GM18511 (cell line): ENCODE measurements at regions not wholly inside any gene's neighbourhood (a gene's known extent, or its start where the extent isn't known, plus 50 kb on each side); places are given as distances from the start of the nearest gene placed in this dataset.

ENCODE experiments used
- ATAC-seq: cut with Tn5 transposase; IDR thresholded peaks from one replicate; pipeline ENCODE4 v1.9.1; 2021; ENCODE audit warnings: mild to moderate bottlenecking, moderate library complexity; ENCODE audit not compliant: unreplicated experiment

- ATAC-seq: no peak
Observed at GRCh38 chr9:13769006-13769405, 489.5 kb upstream of the MPDZ start.

GRCh38 chr9:13762209-13762608, 482.7 kb upstream of the MPDZ start:
- ATAC-seq: no peak

- ATAC-seq: no peak
Observed at GRCh38 chr9:13759551-13759950, 480.1 kb upstream of the MPDZ start.

GRCh38 chr9:13758936-13759335, 479.4 kb upstream of the MPDZ start:
- no peak for ATAC-seq

GRCh38 chr9:13756943-13757342, 477.5 kb upstream of the MPDZ start:
- no peak for ATAC-seq

GRCh38 chr9:13755551-13755950, 476.1 kb upstream of the MPDZ start:
- ATAC-seq: no peak

- ATAC-seq: no peak
Observed at GRCh38 chr9:13750639-13751038, 471.1 kb upstream of the MPDZ start.

GRCh38 chr9:13750061-13750460, 470.6 kb upstream of the MPDZ start:
- ATAC-seq: no peak

GRCh38 chr9:13746876-13747275, 467.4 kb upstream of the MPDZ start:
- no peak for ATAC-seq

- no peak for ATAC-seq
Observed at GRCh38 chr9:13744261-13744901, 464.9 kb upstream of the MPDZ start.

GRCh38 chr9:13737885-13738284, 458.4 kb upstream of the MPDZ start:
- ATAC-seq: no peak

- no peak for ATAC-seq
Observed at GRCh38 chr9:13735181-13735580, 455.7 kb upstream of the MPDZ start.

GRCh38 chr9:13734601-13735000, 455.1 kb upstream of the MPDZ start:
- ATAC-seq: no peak

- ATAC-seq: no peak
Observed at GRCh38 chr9:13732290-13732689, 452.8 kb upstream of the MPDZ start.

GRCh38 chr9:13731637-13732036, 452.1 kb upstream of the MPDZ start:
- ATAC-seq: no peak

- no peak for ATAC-seq
Observed at GRCh38 chr9:13729955-13730354, 450.5 kb upstream of the MPDZ start.

GRCh38 chr9:13728917-13729811, 449.7 kb upstream of the MPDZ start:
- ATAC-seq: no peak

- ATAC-seq: no peak
Observed at GRCh38 chr9:13728131-13728530, 448.6 kb upstream of the MPDZ start.

- ATAC-seq: no peak
Observed at GRCh38 chr9:13726746-13727145, 447.3 kb upstream of the MPDZ start.

- ATAC-seq: no peak
Observed at GRCh38 chr9:13725516-13725915, 446.0 kb upstream of the MPDZ start.

GRCh38 chr9:13721481-13722235, 442.2 kb upstream of the MPDZ start:
- ATAC-seq: no peak
